GM19351 (cell line): ENCODE measurements at regions not wholly inside any gene's neighbourhood (a gene's known extent, or its start where the extent isn't known, plus 50 kb on each side); places are given as distances from the start of the nearest gene placed in this dataset.

Experiments
- ATAC-seq: cut with Tn5 transposase; IDR thresholded peaks from one replicate; pipeline ENCODE4 v1.9.1; 2021; ENCODE audit warnings: mild to moderate bottlenecking, moderate library complexity; ENCODE audit not compliant: unreplicated experiment

GRCh38 chr15:61798631-61799030, 261.6 kb downstream of the VPS13C start:
- no peak for ATAC-seq

- ATAC-seq, result no peak
Measured at GRCh38 chr15:61796056-61796455, 264.2 kb downstream of the VPS13C start.

DNA sequence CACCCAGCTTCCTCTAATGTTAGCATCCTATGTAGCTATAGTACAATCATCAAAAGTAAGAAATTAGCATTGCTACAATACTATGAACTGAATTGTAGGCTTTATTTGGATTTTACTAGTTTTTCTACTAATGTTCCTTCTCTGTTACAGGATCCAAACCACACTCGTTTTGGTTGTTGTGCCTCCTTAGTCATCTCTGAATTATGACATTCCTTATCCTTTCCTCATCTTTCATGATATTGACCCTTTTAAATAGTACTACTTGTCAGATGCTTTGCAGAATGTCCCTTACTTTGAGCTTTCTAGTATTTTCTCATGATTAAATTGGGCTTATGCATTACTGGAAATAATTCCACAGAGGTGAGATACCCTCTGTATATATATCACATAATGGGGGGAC, 265.4 kb downstream of the VPS13C start:
- ATAC-seq, result no peak

DNA sequence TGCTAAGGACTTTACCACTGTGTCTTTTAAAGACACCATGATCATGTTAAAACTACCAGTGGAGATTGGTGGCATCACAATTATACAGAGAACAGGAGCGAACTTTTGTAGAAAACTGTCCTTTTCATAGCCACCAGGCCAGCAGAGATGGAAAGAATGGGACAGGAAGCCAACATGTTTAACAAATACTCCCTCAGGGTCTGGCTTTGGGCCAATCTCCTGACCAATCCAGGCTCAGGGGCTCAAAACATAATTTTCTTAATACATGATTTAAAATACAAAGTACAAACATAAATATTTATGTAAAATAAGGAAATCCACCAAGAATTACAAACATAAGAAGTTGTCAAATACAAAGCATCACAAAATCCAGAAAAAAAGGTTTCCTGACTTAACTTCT, 266.0 kb downstream of the VPS13C start:
- ATAC-seq, result no peak

DNA sequence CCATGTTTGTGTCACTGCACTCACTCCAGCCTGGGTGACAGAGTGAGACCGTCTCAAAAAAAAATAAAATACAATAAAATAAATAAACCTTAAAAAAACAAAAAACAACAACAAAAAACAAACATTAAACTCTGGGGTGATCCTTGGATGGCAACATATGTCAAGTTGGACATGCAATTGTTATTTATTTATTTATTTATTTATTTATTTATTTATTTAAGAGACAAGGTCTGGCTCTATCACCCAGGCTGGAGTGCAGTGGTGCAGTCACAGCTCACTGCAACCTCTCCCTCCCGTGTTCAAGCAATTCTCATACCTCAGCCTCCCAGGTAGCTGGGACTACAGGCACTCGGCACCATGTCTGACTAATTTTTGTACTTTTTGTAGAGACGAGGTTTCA, 275.5 kb downstream of the VPS13C start:
- ATAC-seq, result no peak

- no peak for ATAC-seq
Measured at GRCh38 chr15:61780278-61780980, 279.8 kb downstream of the VPS13C start.

DNA sequence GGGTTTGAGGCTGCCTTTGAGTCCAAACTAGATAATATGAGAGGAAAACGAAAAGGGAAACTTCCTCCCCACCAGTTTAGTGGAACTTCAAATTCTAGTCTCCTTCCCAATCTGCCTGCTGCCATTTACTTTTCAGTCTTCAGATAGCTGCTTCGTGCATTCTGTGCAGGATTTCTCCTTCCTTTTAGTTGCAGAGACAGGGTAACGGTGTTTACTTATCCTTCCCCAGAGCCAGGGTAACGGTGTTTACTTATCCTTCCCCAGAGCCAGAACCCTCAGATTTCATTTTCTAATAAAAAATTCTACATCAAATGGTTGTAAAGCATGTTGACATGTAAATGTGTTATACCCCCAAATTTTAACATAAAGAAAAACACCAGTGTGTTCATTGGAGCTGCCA, 282.6 kb downstream of the VPS13C start:
- ATAC-seq, result no peak

- ATAC-seq, result no peak
Measured at GRCh38 chr15:61769557-61769956, 290.7 kb downstream of the VPS13C start.

DNA sequence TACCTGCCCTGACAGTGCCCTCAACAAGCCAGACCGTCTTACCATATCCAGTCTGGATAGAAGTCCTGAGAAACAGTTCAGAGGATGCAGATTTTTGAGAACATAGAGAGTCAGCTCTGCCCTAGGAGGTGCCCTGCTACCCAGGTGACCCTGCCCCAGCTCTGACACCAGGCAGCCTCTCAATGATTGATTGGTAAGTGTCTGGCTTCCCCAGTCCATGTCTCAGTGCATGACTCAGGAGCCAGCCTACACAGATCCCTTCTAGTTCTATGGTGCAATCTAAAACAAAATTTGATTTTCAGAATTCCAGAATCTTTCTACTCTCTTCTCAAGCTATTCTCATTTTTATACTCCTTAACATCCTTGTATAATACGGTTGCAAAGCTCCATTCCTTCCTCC, 292.1 kb downstream of the VPS13C start:
- no peak for ATAC-seq

GRCh38 chr15:61764981-61765380, 295.3 kb downstream of the VPS13C start:
- ATAC-seq, result no peak

DNA sequence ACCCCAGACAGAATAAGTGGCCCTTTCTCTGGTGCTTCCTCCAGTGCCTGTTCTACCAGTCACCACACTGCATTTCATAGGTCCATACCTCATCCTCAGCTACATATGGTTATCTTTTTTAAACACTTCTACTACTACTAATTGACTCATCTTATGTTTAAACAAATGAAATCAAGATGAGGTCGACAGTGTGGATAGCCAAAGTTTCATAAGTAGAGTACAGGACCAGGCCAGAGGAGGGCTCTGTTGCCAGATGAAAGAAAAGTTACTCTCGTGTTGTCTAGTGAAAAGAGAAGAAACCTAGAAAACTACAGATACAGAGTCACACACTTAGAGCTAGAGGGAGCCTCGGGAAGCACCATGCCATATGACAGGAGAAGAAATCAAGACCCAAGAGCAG, 296.1 kb downstream of the VPS13C start:
- ATAC-seq, result no peak

GRCh38 chr15:61762676-61763075, 297.6 kb downstream of the VPS13C start:
- no peak for ATAC-seq

GRCh38 chr15:61759639-61760038, 300.6 kb downstream of the VPS13C start:
- ATAC-seq, result no peak

DNA sequence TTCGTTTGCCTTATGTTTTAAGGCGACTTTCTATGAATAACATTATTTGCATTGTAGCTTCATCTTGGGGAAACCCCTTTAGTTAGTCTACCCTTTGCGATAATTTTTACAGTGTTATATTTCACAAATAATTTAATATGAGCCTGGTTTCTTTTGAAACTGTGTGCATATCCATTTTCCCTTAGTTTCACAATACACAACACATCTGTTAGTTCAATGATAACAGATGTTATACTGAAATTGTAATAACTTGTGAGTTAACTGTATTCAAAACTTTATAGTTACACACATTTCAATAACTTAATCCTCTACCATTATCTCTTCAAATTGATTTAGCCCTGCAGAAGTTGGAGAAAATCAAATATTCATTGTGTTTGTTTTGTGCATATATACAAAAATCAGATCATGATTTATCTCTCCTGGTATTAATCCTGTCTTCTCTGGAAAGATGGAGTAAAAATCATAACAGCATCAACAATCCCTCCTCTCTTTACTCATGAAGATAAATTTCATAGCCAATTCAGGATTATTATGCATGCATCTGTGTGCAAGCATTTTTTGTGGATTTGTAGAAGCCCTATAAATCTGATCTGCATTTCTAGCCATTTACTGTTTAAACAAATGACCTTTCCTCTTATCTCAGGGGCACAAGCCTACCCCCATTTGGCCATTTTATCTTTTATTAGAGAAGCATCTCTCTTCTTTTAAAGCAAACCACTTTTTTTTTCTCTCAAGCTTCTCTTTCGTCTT, 304.0 kb downstream of the VPS13C start:
- no peak for ATAC-seq

GRCh38 chr15:61755467-61755866, 304.8 kb downstream of the VPS13C start:
- ATAC-seq, result no peak

GRCh38 chr15:61753018-61753710, 307.1 kb downstream of the VPS13C start:
- ATAC-seq, result no peak

GRCh38 chr15:61752001-61752400, 308.2 kb downstream of the VPS13C start:
- ATAC-seq, result no peak

DNA sequence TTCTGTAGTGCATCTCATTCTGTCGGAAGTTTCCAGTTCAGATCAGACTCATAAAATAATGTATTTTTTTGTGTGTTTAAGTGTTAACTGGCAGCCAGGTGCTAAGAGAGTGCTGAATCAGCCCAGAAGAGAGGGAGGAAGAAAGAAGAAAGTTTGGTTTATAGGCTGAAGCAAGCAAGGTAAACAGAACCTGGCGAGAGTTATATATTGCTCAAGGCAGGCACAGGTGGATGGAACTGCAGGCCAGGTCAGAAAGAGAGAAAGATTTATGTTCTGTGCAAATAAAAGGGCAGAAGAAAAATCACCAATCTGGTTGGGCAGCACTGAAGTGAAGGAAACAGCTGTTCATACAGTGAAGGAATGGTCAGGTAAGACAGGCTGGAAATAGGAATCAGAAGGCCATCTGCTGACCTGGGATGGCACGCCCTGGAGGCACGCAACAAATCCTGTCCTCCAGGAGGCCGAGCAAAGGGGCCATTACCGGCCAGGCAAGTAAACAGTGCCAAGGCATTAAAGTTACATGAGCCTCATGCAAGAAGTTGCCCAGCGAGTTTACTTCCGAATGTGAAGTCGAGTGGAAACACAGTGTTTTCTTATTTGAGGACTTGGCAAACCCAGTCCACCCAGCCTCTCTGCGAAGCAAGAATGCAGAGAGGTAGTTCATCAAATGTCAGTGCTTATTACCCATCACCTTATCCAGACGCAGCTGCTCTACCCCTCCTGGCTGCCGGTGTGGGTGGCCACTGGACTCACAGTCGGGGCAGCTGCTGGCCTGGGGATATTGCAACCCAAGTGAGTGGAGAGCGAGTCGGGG, 309.8 kb downstream of the VPS13C start:
- ATAC-seq, result no peak

DNA sequence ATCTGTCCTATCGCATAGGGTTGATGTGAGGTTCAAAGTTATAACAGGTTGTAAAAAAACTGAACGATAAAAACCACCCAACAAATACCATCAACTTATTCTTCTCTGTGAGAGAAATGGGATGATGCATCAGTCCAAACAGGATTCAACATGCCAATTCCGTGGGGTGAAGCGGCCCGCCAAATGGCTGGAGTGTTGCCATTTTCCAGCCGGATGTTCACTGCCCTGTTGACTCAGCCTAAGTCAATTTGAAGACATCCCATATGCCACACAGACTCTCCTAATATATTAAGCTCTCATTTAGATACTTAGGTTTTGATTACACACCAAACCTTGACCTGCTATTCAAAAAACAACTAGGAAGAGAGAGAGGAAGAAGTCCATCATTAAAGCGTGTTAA, 311.1 kb downstream of the VPS13C start:
- no peak for ATAC-seq

GRCh38 chr15:61748529-61748928, 311.7 kb downstream of the VPS13C start:
- ATAC-seq, result no peak

DNA sequence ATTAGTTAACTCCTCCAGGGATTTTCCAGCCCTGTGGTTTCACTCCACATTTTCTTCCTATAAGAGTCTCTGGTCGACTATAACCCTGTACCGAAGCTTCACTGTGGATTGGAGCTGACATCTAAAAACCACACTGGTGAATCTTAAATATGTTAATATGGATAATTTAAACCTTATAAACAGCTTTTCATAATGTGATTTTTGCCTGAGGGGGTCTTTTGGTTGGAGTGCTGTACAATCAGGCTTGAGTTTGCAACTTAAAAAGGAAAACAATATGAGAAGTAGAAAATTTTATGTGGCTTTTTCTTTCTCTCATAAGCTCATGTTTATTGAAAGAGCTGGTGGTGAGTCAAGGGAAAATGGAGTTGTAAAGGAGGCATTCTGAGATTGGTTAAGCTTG, 313.7 kb downstream of the VPS13C start:
- no peak for ATAC-seq
